MCF 10A (cell line): ENCODE measurements at regions not wholly inside any gene's neighbourhood (a gene's known extent, or its start where the extent isn't known, plus 50 kb on each side); places are given as distances from the start of the nearest gene placed in this dataset.

ENCODE experiments used
- BruUV-seq: library from RNA; stranded (reverse); fragments of 400-500 nt; replicated peaks from 2 replicates; lab custom pipeline; 2021; lab: Mats Ljungman, UMichigan
- CTCF ChIA-PET: fragments of 300-600 bp; sonication (Branson Sonifier 250); formaldehyde crosslinking; extraction: SDS; loops from one replicate; lab custom pipeline; 2021; ENCODE audit warnings: antibody characterized with exemption, inconsistent platforms; lab: Yijun Ruan, JAX
- POLR2A ChIA-PET: fragments of 300-600, 350-650 bp; sonication (Branson Sonifier 250); formaldehyde crosslinking; extraction: SDS; loops from one replicate; lab custom pipeline; 2020; ENCODE audit warnings: antibody characterized with exemption, inconsistent platforms; lab: Yijun Ruan, JAX
- DNase-seq: peaks from one replicate; pipeline ENCODE4 v3.0.0-alpha.2; 2018; ENCODE audit not compliant: unreplicated experiment
- H3K27ac Mint-ChIP-seq: one replicate; pipeline ENCODE4 v1.8.0; 2022; ENCODE audit warnings: mild to moderate bottlenecking, low read depth, mixed read lengths; ENCODE audit not compliant: unreplicated experiment
- H3K27me3 Mint-ChIP-seq: one replicate; pipeline ENCODE4 v1.8.0; 2022; ENCODE audit warnings: mixed read lengths; ENCODE audit not compliant: insufficient read depth, unreplicated experiment
- H3K36me3 Mint-ChIP-seq: one replicate; pipeline ENCODE4 v1.8.0; 2022; ENCODE audit warnings: mild to moderate bottlenecking, moderate library complexity, mixed read lengths; ENCODE audit not compliant: insufficient read depth, unreplicated experiment
- H3K4me1 Mint-ChIP-seq: one replicate; pipeline ENCODE4 v1.8.0; 2022; ENCODE audit warnings: mixed read lengths; ENCODE audit not compliant: insufficient read depth, unreplicated experiment
- H3K4me3 Mint-ChIP-seq: one replicate; pipeline ENCODE4 v1.8.0; 2022; ENCODE audit warnings: mild to moderate bottlenecking, moderate library complexity, mixed read lengths; ENCODE audit not compliant: unreplicated experiment
- H3K9me3 Mint-ChIP-seq: one replicate; pipeline ENCODE4 v1.8.0; 2022; ENCODE audit warnings: mixed read lengths; ENCODE audit not compliant: unreplicated experiment
- intact Hi-C: fragments of 100-400 bp; cut with micrococcal nuclease; formaldehyde crosslinking; loops from 2 replicates; pipeline ENCODE4 v1.14.1; 2022
- TF ChIP-seq, protein P1 (sequence below): fragments of 200-600 bp; IDR thresholded peaks from one replicate; pipeline ENCODE4 v1.8.0; 2022; ENCODE audit warnings: antibody characterized with exemption, mild to moderate bottlenecking; ENCODE audit not compliant: unreplicated experiment

GRCh38 chr6:103910018-103910417, 949.7 kb downstream of the HACE1 start:
- DNase-seq: no peak
- intact Hi-C loops: no loop called here
- H3K27me3 Mint-ChIP-seq: no peaks in the 10 kb centered on the region

GRCh38 chr6:103908898-103909297, 950.8 kb downstream of the HACE1 start:
- ChIA-PET CTCF (interaction anchor here (0.7 kb wide), 1 partner anchor 12 kb away, joined by 3 read pairs; no protein-coding TSS in a partner anchor), POLR2A (no interaction called here)
- DNase-seq: no peak
- Mint-ChIP-seq H3K4me1 (no peaks in the 10 kb centered on the region), H3K36me3 (no peaks in the 10 kb centered on the region), H3K4me3 (no peak overlapping the region), H3K9me3 (peaks cover 28% of the 10 kb centered on the region), H3K27me3 (no peaks in the 10 kb centered on the region), H3K27ac (no peak overlapping the region)
- TF ChIP-seq, protein P1, sequence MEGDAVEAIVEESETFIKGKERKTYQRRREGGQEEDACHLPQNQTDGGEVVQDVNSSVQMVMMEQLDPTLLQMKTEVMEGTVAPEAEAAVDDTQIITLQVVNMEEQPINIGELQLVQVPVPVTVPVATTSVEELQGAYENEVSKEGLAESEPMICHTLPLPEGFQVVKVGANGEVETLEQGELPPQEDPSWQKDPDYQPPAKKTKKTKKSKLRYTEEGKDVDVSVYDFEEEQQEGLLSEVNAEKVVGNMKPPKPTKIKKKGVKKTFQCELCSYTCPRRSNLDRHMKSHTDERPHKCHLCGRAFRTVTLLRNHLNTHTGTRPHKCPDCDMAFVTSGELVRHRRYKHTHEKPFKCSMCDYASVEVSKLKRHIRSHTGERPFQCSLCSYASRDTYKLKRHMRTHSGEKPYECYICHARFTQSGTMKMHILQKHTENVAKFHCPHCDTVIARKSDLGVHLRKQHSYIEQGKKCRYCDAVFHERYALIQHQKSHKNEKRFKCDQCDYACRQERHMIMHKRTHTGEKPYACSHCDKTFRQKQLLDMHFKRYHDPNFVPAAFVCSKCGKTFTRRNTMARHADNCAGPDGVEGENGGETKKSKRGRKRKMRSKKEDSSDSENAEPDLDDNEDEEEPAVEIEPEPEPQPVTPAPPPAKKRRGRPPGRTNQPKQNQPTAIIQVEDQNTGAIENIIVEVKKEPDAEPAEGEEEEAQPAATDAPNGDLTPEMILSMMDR: no peak
- intact Hi-C loops: no loop called here
- no TSS peak for BruUV-seq

More at GRCh38 chr6:103910018-103910417, 949.7 kb downstream of the HACE1 start:
- H3K4me3 Mint-ChIP-seq: no peak overlapping the region
- ChIA-PET POLR2A (interaction anchor here (0.7 kb wide), 1 partner anchor 81 kb away, joined by 3 read pairs; no protein-coding TSS in a partner anchor), CTCF (no interaction called here)
- no TSS peak for BruUV-seq
- no peaks in the 10 kb centered on the region for H3K36me3 Mint-ChIP-seq
- H3K9me3 Mint-ChIP-seq: peaks cover 18% of the 10 kb centered on the region
- H3K27ac Mint-ChIP-seq: no peak overlapping the region
- no peaks in the 10 kb centered on the region for H3K4me1 Mint-ChIP-seq
- TF ChIP-seq, protein P1: no peak

DNA sequence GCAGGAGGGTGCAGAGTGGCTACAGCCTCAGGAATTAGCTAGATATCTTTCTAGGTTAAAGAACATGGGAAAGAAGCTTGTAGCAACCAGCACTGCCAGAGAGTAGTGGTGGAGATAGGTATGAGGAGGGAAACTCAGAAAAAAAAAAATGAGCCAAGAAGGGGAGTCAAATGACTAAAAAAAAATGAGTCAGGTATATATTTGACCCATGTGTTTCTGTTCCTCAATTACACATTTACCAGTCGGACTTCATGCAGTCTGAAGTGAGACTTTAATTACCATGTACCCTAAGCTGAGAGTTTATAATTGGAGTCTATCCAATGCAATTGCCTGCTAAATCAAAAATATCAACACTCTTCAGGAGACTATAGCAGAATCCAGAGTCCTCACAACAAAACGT, 964.6 kb downstream of the HACE1 start:
- Mint-ChIP-seq H3K4me3 (no peak overlapping the region), H3K9me3 (peaks cover 19% of the 10 kb centered on the region), H3K27me3 (no peaks in the 10 kb centered on the region), H3K4me1 (no peaks in the 10 kb centered on the region), H3K27ac (no peak overlapping the region), H3K36me3 (no peaks in the 10 kb centered on the region)
- BruUV-seq: no TSS peak
- CTCF ChIA-PET: no interaction called here
- TF ChIP-seq, protein P1: no peak
- no peak for DNase-seq
- intact Hi-C loops: no loop called here
- POLR2A ChIA-PET: interaction anchor here (0.7 kb wide), 1 partner anchor 300 kb away, joined by 3 read pairs; no protein-coding TSS in a partner anchor

DNA sequence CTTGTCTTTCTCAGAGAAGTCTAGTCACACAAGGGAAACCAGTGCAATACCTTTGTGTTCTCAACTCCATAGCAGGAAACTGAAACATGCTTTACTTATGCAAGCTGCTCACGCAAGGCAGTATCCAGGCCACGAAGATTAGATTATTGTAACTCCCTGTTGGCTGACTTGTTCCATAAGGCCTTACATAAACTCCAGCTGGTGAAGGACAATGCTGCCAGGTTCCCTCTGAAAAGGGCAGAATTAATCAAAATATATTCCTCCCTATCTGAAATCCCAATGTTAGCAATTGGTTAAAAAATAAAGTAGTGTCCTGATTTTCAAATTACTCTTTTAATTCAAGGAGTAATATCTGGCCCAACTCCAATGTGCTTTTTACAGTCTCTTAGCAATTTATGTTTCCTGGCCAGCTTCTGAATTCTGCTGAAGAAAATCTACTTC, 966.6 kb downstream of the HACE1 start:
- no TSS peak for BruUV-seq
- Mint-ChIP-seq H3K4me1 (no peaks in the 10 kb centered on the region), H3K27ac (no peak overlapping the region), H3K27me3 (no peaks in the 10 kb centered on the region), H3K36me3 (no peaks in the 10 kb centered on the region), H3K4me3 (no peak overlapping the region), H3K9me3 (peaks cover 19% of the 10 kb centered on the region)
- ChIA-PET POLR2A (no interaction called here), CTCF (interaction anchor here (1.1 kb wide), 1 partner anchor 220 kb away, joined by 4 read pairs; no protein-coding TSS in a partner anchor)
- intact Hi-C loops: no loop called here
- TF ChIP-seq, protein P1: no peak
- no peak for DNase-seq
